ENCODE measurements at regions not wholly inside any gene's neighbourhood (a gene's known extent, or its start where the extent isn't known, plus 50 kb on each side); places are given as distances from the start of the nearest gene placed in this dataset.

GRCh38 chr3:459311-459670 is 262.7 kb downstream of the CHL1 start:
- Histone ChIP-seq H3K4me1 (ENCODE audit: insufficient read depth, low read length) (no peaks in the 10 kb centered on the region), H3K4me3 (ENCODE audit: low read depth in 1 of 2, low read length in 2 of 2) (no peak overlapping the region), H3K27ac (ENCODE audit: low read length) (no peak overlapping the region), H4K20me1 (ENCODE audit: insufficient read depth, low read length) (no peaks in the 10 kb centered on the region), H3K36me3 (ENCODE audit: insufficient read depth, low read length) (no peaks in the 10 kb centered on the region), H3K27me3 (ENCODE audit: insufficient read depth, low read length, poor library complexity) (no peaks in the 10 kb centered on the region), H3K9me3 (ENCODE audit: insufficient read depth, low read length, severe bottlenecking) (no peaks in the 10 kb centered on the region), H3K4me2 (ENCODE audit: insufficient read depth, low read length) (no peak overlapping the region), H2AFZ (ENCODE audit: low read depth, low read length) (no peak overlapping the region), H3K9ac (ENCODE audit: low read depth, low read length) (no peak overlapping the region), H3K79me2 (ENCODE audit: insufficient read depth, low read length) (no peaks in the 10 kb centered on the region)
- DNase-seq (no peak), ATAC-seq (ENCODE audit: insufficient read depth, low read depth) (no peak)
- TF ChIP-seq CTCF (IDR thresholded peaks at IDR 0.05; ENCODE audit: borderline replicate concordance, extremely low read depth, low read length, poor library complexity, severe bottlenecking) (no peak), EZH2 (IDR thresholded peaks at IDR 0.05; ENCODE audit: borderline replicate concordance, low read depth, low read length, severe bottlenecking) (no peak)

GRCh38 chr3:461006-461405 is 264.4 kb downstream of the CHL1 start:
- Histone ChIP-seq H2AFZ (ENCODE audit: low read depth, low read length) (no peak overlapping the region), H3K4me2 (ENCODE audit: insufficient read depth, low read length) (no peak overlapping the region), H3K9me3 (ENCODE audit: insufficient read depth, low read length, severe bottlenecking) (no peaks in the 10 kb centered on the region), H3K36me3 (ENCODE audit: insufficient read depth, low read length) (no peaks in the 10 kb centered on the region), H3K79me2 (ENCODE audit: insufficient read depth, low read length) (no peaks in the 10 kb centered on the region), H3K27ac (ENCODE audit: low read length) (no peak overlapping the region), H3K9ac (ENCODE audit: low read depth, low read length) (no peak overlapping the region), H3K27me3 (ENCODE audit: insufficient read depth, low read length, poor library complexity) (no peaks in the 10 kb centered on the region), H4K20me1 (ENCODE audit: insufficient read depth, low read length) (no peaks in the 10 kb centered on the region), H3K4me3 (ENCODE audit: low read depth in 1 of 2, low read length in 2 of 2) (no peak overlapping the region), H3K4me1 (ENCODE audit: insufficient read depth, low read length) (no peaks in the 10 kb centered on the region)
- ATAC-seq (ENCODE audit: insufficient read depth, low read depth) (no peak), DNase-seq (no peak)
- TF ChIP-seq EZH2 (IDR thresholded peaks at IDR 0.05; ENCODE audit: borderline replicate concordance, low read depth, low read length, severe bottlenecking) (no peak), CTCF (IDR thresholded peaks at IDR 0.05; ENCODE audit: borderline replicate concordance, extremely low read depth, low read length, poor library complexity, severe bottlenecking) (no peak)

- no peak overlapping the region for H3K4me2 ChIP-seq (ENCODE audit: insufficient read depth, low read length)
- no peaks in the 10 kb centered on the region for H3K27me3 ChIP-seq (ENCODE audit: insufficient read depth, low read length, poor library complexity)
- ATAC-seq (ENCODE audit: insufficient read depth, low read depth) (no peak), DNase-seq (no peak)
- H3K4me3 ChIP-seq (ENCODE audit: low read depth in 1 of 2, low read length in 2 of 2) = no peak overlapping the region
- H3K4me1 ChIP-seq (ENCODE audit: insufficient read depth, low read length) = no peaks in the 10 kb centered on the region
- H3K79me2 ChIP-seq (ENCODE audit: insufficient read depth, low read length) = no peaks in the 10 kb centered on the region
- no peaks in the 10 kb centered on the region for H3K9me3 ChIP-seq (ENCODE audit: insufficient read depth, low read length, severe bottlenecking)
- no peak overlapping the region for H2AFZ ChIP-seq (ENCODE audit: low read depth, low read length)
- no peaks in the 10 kb centered on the region for H4K20me1 ChIP-seq (ENCODE audit: insufficient read depth, low read length)
- H3K9ac ChIP-seq (ENCODE audit: low read depth, low read length) = no peak overlapping the region
- TF ChIP-seq EZH2 (IDR thresholded peaks at IDR 0.05; ENCODE audit: borderline replicate concordance, low read depth, low read length, severe bottlenecking) (no peak), CTCF (IDR thresholded peaks at IDR 0.05; ENCODE audit: borderline replicate concordance, extremely low read depth, low read length, poor library complexity, severe bottlenecking) (no peak)
- H3K27ac ChIP-seq (ENCODE audit: low read length) = no peak overlapping the region
- no peaks in the 10 kb centered on the region for H3K36me3 ChIP-seq (ENCODE audit: insufficient read depth, low read length)
These were observed 266.3 kb downstream of the CHL1 start for GRCh38 chr3:462851-463250.
